ENCODE measurements at regions not wholly inside any gene's neighbourhood (a gene's known extent, or its start where the extent isn't known, plus 50 kb on each side); places are given as distances from the start of the nearest gene placed in this dataset.
"Not testable (repeated sequence)": the region's sequence is repeated elsewhere in the genome, so short reads cannot be mapped to it uniquely, and the experiment has no call there.

- Histone ChIP-seq H3K27me3 (ENCODE audit: insufficient read depth, low read length) (no peaks in the 10 kb centered on the region), H3K4me1 (ENCODE audit: control insufficient read depth, insufficient read depth, low read length, unreplicated experiment) (no peaks in the 10 kb centered on the region), H3K4me3 (ENCODE audit: low read depth, low read length) (no peak overlapping the region), H2AFZ (ENCODE audit: low read length, unreplicated experiment) (no peak overlapping the region), H3K36me3 (ENCODE audit: insufficient read depth, low read length) (no peaks in the 10 kb centered on the region), H3K27ac (ENCODE audit: low read depth, low read length) (no peak overlapping the region), H3K79me2 (ENCODE audit: control insufficient read depth, insufficient read depth, low read length, unreplicated experiment) (no peaks in the 10 kb centered on the region)
These were observed 711.8 kb upstream of the CTNND2 start for GRCh38 chr5:12616093-12616492.

- Histone ChIP-seq H3K4me3 (ENCODE audit: low read depth, low read length) (no peak overlapping the region), H2AFZ (ENCODE audit: low read length, unreplicated experiment) (no peak overlapping the region), H3K27me3 (ENCODE audit: insufficient read depth, low read length) (no peaks in the 10 kb centered on the region), H3K36me3 (ENCODE audit: insufficient read depth, low read length) (no peaks in the 10 kb centered on the region), H3K27ac (ENCODE audit: low read depth, low read length) (no peak overlapping the region), H3K79me2 (ENCODE audit: control insufficient read depth, insufficient read depth, low read length, unreplicated experiment) (no peaks in the 10 kb centered on the region), H3K4me1 (ENCODE audit: control insufficient read depth, insufficient read depth, low read length, unreplicated experiment) (no peaks in the 10 kb centered on the region)
These were observed 711.0 kb upstream of the CTNND2 start for GRCh38 chr5:12615141-12615820.

- Histone ChIP-seq H2AFZ (ENCODE audit: low read length, unreplicated experiment) (no peak overlapping the region), H3K36me3 (ENCODE audit: insufficient read depth, low read length) (no peaks in the 10 kb centered on the region), H3K79me2 (ENCODE audit: control insufficient read depth, insufficient read depth, low read length, unreplicated experiment) (no peaks in the 10 kb centered on the region), H3K27me3 (ENCODE audit: insufficient read depth, low read length) (no peaks in the 10 kb centered on the region), H3K4me1 (ENCODE audit: control insufficient read depth, insufficient read depth, low read length, unreplicated experiment) (no peaks in the 10 kb centered on the region), H3K27ac (ENCODE audit: low read depth, low read length) (no peak overlapping the region), H3K4me3 (ENCODE audit: low read depth, low read length) (no peak overlapping the region)
These were observed 710.4 kb upstream of the CTNND2 start for GRCh38 chr5:12614608-12615007.

GRCh38 chr5:12611132-12611531 lies 706.9 kb upstream of the CTNND2 start:
- Histone ChIP-seq H3K4me3 (ENCODE audit: low read depth, low read length) (no peak overlapping the region), H3K79me2 (ENCODE audit: control insufficient read depth, insufficient read depth, low read length, unreplicated experiment) (no peaks in the 10 kb centered on the region), H2AFZ (ENCODE audit: low read length, unreplicated experiment) (no peak overlapping the region), H3K27ac (ENCODE audit: low read depth, low read length) (no peak overlapping the region), H3K36me3 (ENCODE audit: insufficient read depth, low read length) (no peaks in the 10 kb centered on the region), H3K4me1 (ENCODE audit: control insufficient read depth, insufficient read depth, low read length, unreplicated experiment) (no peaks in the 10 kb centered on the region), H3K27me3 (ENCODE audit: insufficient read depth, low read length) (no peaks in the 10 kb centered on the region)

- H3K27ac ChIP-seq (ENCODE audit: low read depth, low read length); H3K4me3 ChIP-seq (ENCODE audit: low read depth, low read length); H3K27me3 ChIP-seq (ENCODE audit: insufficient read depth, low read length); H3K36me3 ChIP-seq (ENCODE audit: insufficient read depth, low read length); H3K4me1 ChIP-seq (ENCODE audit: control insufficient read depth, insufficient read depth, low read length, unreplicated experiment); H2AFZ ChIP-seq (ENCODE audit: low read length, unreplicated experiment); H3K79me2 ChIP-seq (ENCODE audit: control insufficient read depth, insufficient read depth, low read length, unreplicated experiment): not testable (repeated sequence)
These were observed 703.6 kb upstream of the CTNND2 start for GRCh38 chr5:12607817-12608216.

GRCh38 chr5:12592228-12592627 lies 688.0 kb upstream of the CTNND2 start:
- Histone ChIP-seq H3K79me2 (ENCODE audit: control insufficient read depth, insufficient read depth, low read length, unreplicated experiment) (no peaks in the 10 kb centered on the region), H3K27me3 (ENCODE audit: insufficient read depth, low read length) (no peaks in the 10 kb centered on the region), H2AFZ (ENCODE audit: low read length, unreplicated experiment) (no peak overlapping the region), H3K36me3 (ENCODE audit: insufficient read depth, low read length) (no peaks in the 10 kb centered on the region), H3K4me3 (ENCODE audit: low read depth, low read length) (no peak overlapping the region), H3K4me1 (ENCODE audit: control insufficient read depth, insufficient read depth, low read length, unreplicated experiment) (no peaks in the 10 kb centered on the region), H3K27ac (ENCODE audit: low read depth, low read length) (no peak overlapping the region)

- H3K4me3 ChIP-seq (ENCODE audit: low read depth, low read length): no peak overlapping the region
- H3K4me1 ChIP-seq (ENCODE audit: control insufficient read depth, insufficient read depth, low read length, unreplicated experiment): no peaks in the 10 kb centered on the region
- H3K27me3 ChIP-seq (ENCODE audit: insufficient read depth, low read length): no peaks in the 10 kb centered on the region
- no peak overlapping the region for H3K27ac ChIP-seq (ENCODE audit: low read depth, low read length)
- no peaks in the 10 kb centered on the region for H3K36me3 ChIP-seq (ENCODE audit: insufficient read depth, low read length)
- H3K79me2 ChIP-seq (ENCODE audit: control insufficient read depth, insufficient read depth, low read length, unreplicated experiment): no peaks in the 10 kb centered on the region
- H2AFZ ChIP-seq (ENCODE audit: low read length, unreplicated experiment): no peak overlapping the region
These were observed 682.2 kb upstream of the CTNND2 start for GRCh38 chr5:12586406-12586805.

GRCh38 chr5:12578803-12579202 lies 674.6 kb upstream of the CTNND2 start:
- H3K36me3 ChIP-seq (ENCODE audit: insufficient read depth, low read length); H2AFZ ChIP-seq (ENCODE audit: low read length, unreplicated experiment); H3K4me3 ChIP-seq (ENCODE audit: low read depth, low read length); H3K4me1 ChIP-seq (ENCODE audit: control insufficient read depth, insufficient read depth, low read length, unreplicated experiment); H3K27ac ChIP-seq (ENCODE audit: low read depth, low read length); H3K27me3 ChIP-seq (ENCODE audit: insufficient read depth, low read length); H3K79me2 ChIP-seq (ENCODE audit: control insufficient read depth, insufficient read depth, low read length, unreplicated experiment): not testable (repeated sequence)

GRCh38 chr5:12576953-12577352 lies 672.7 kb upstream of the CTNND2 start:
- H3K36me3 ChIP-seq (ENCODE audit: insufficient read depth, low read length); H2AFZ ChIP-seq (ENCODE audit: low read length, unreplicated experiment); H3K4me3 ChIP-seq (ENCODE audit: low read depth, low read length); H3K27ac ChIP-seq (ENCODE audit: low read depth, low read length); H3K4me1 ChIP-seq (ENCODE audit: control insufficient read depth, insufficient read depth, low read length, unreplicated experiment); H3K79me2 ChIP-seq (ENCODE audit: control insufficient read depth, insufficient read depth, low read length, unreplicated experiment); H3K27me3 ChIP-seq (ENCODE audit: insufficient read depth, low read length): not testable (repeated sequence)

GRCh38 chr5:12574298-12575093 lies 670.2 kb upstream of the CTNND2 start:
- H3K4me1 ChIP-seq (ENCODE audit: control insufficient read depth, insufficient read depth, low read length, unreplicated experiment); H3K36me3 ChIP-seq (ENCODE audit: insufficient read depth, low read length); H3K4me3 ChIP-seq (ENCODE audit: low read depth, low read length); H2AFZ ChIP-seq (ENCODE audit: low read length, unreplicated experiment); H3K27ac ChIP-seq (ENCODE audit: low read depth, low read length); H3K79me2 ChIP-seq (ENCODE audit: control insufficient read depth, insufficient read depth, low read length, unreplicated experiment); H3K27me3 ChIP-seq (ENCODE audit: insufficient read depth, low read length): not testable (repeated sequence)

GRCh38 chr5:12573916-12574297 lies 669.7 kb upstream of the CTNND2 start:
- H2AFZ ChIP-seq (ENCODE audit: low read length, unreplicated experiment); H3K36me3 ChIP-seq (ENCODE audit: insufficient read depth, low read length): not testable (repeated sequence)

More at GRCh38 chr5:12573916-12574297, 669.7 kb upstream of the CTNND2 start:
- not testable (repeated sequence) for H3K27ac ChIP-seq (ENCODE audit: low read depth, low read length); H3K27me3 ChIP-seq (ENCODE audit: insufficient read depth, low read length); H3K4me1 ChIP-seq (ENCODE audit: control insufficient read depth, insufficient read depth, low read length, unreplicated experiment); H3K4me3 ChIP-seq (ENCODE audit: low read depth, low read length); H3K79me2 ChIP-seq (ENCODE audit: control insufficient read depth, insufficient read depth, low read length, unreplicated experiment)

Data from ACC112 (cell line).